H1 (cell line): ENCODE measurements at regions not wholly inside any gene's neighbourhood (a gene's known extent, or its start where the extent isn't known, plus 50 kb on each side); places are given as distances from the start of the nearest gene placed in this dataset.

Experiments used
- CBX8 ChIP-seq: fragments of 300-800, 300-1000 bp; sonication (generic); IDR thresholded peaks from 2 replicates; pipeline ENCODE4 v1.7.1; 2016; ENCODE audit warnings: low read depth, low read length, borderline replicate concordance
- HDAC6 ChIP-seq: IDR thresholded peaks from one replicate; pipeline ENCODE4 v1.7.1; 2012; ENCODE audit warnings: low read depth, mild to moderate bottlenecking, inconsistent platforms, low read length, moderate library complexity
- PHF8 ChIP-seq: fragments of 200-600 bp; sonication (generic); conservative IDR thresholded peaks from 2 replicates; pipeline ENCODE4 v1.7.1; 2012; ENCODE audit warnings: low read depth, mild to moderate bottlenecking, inconsistent platforms, low read length, moderate library complexity
- RNF2 ChIP-seq: fragments of 200-900, 300-1000 bp; sonication (generic); IDR thresholded peaks from 2 replicates; pipeline ENCODE4 v1.7.1; 2016; ENCODE audit warnings: borderline replicate concordance, low read depth, mild to moderate bottlenecking, antibody characterized with exemption, low read length; ENCODE audit not compliant: poor library complexity, severe bottlenecking; ENCODE audit errors: missing control alignments
- SP4 ChIP-seq: IDR thresholded peaks from 2 replicates; pipeline ENCODE4 v1.6.1; 2012; ENCODE audit warnings: low read length, inconsistent platforms
- TEAD4 ChIP-seq: IDR thresholded peaks from 2 replicates; pipeline ENCODE4 v1.6.1; 2012; ENCODE audit warnings: low read depth, low read length, inconsistent platforms, mixed read lengths
- TF ChIP-seq, protein P1 (sequence below): fragments of 300-600 bp; sonication (generic); IDR thresholded peaks from 2 replicates; pipeline ENCODE4 v1.7.1; 2012; ENCODE audit warnings: low read length, moderate library complexity, mild to moderate bottlenecking, inconsistent platforms; ENCODE audit not compliant: insufficient replicate concordance

GRCh38 chr15:49751751-49752150 is 130.9 kb downstream of the DTWD1 start (continued):
- TF ChIP-seq PHF8 (no peak), TEAD4 (no peak), HDAC6 (no peak), SP4 (no peak), RNF2 (no peak), CBX8 (no peak)
- TF ChIP-seq, protein P1, sequence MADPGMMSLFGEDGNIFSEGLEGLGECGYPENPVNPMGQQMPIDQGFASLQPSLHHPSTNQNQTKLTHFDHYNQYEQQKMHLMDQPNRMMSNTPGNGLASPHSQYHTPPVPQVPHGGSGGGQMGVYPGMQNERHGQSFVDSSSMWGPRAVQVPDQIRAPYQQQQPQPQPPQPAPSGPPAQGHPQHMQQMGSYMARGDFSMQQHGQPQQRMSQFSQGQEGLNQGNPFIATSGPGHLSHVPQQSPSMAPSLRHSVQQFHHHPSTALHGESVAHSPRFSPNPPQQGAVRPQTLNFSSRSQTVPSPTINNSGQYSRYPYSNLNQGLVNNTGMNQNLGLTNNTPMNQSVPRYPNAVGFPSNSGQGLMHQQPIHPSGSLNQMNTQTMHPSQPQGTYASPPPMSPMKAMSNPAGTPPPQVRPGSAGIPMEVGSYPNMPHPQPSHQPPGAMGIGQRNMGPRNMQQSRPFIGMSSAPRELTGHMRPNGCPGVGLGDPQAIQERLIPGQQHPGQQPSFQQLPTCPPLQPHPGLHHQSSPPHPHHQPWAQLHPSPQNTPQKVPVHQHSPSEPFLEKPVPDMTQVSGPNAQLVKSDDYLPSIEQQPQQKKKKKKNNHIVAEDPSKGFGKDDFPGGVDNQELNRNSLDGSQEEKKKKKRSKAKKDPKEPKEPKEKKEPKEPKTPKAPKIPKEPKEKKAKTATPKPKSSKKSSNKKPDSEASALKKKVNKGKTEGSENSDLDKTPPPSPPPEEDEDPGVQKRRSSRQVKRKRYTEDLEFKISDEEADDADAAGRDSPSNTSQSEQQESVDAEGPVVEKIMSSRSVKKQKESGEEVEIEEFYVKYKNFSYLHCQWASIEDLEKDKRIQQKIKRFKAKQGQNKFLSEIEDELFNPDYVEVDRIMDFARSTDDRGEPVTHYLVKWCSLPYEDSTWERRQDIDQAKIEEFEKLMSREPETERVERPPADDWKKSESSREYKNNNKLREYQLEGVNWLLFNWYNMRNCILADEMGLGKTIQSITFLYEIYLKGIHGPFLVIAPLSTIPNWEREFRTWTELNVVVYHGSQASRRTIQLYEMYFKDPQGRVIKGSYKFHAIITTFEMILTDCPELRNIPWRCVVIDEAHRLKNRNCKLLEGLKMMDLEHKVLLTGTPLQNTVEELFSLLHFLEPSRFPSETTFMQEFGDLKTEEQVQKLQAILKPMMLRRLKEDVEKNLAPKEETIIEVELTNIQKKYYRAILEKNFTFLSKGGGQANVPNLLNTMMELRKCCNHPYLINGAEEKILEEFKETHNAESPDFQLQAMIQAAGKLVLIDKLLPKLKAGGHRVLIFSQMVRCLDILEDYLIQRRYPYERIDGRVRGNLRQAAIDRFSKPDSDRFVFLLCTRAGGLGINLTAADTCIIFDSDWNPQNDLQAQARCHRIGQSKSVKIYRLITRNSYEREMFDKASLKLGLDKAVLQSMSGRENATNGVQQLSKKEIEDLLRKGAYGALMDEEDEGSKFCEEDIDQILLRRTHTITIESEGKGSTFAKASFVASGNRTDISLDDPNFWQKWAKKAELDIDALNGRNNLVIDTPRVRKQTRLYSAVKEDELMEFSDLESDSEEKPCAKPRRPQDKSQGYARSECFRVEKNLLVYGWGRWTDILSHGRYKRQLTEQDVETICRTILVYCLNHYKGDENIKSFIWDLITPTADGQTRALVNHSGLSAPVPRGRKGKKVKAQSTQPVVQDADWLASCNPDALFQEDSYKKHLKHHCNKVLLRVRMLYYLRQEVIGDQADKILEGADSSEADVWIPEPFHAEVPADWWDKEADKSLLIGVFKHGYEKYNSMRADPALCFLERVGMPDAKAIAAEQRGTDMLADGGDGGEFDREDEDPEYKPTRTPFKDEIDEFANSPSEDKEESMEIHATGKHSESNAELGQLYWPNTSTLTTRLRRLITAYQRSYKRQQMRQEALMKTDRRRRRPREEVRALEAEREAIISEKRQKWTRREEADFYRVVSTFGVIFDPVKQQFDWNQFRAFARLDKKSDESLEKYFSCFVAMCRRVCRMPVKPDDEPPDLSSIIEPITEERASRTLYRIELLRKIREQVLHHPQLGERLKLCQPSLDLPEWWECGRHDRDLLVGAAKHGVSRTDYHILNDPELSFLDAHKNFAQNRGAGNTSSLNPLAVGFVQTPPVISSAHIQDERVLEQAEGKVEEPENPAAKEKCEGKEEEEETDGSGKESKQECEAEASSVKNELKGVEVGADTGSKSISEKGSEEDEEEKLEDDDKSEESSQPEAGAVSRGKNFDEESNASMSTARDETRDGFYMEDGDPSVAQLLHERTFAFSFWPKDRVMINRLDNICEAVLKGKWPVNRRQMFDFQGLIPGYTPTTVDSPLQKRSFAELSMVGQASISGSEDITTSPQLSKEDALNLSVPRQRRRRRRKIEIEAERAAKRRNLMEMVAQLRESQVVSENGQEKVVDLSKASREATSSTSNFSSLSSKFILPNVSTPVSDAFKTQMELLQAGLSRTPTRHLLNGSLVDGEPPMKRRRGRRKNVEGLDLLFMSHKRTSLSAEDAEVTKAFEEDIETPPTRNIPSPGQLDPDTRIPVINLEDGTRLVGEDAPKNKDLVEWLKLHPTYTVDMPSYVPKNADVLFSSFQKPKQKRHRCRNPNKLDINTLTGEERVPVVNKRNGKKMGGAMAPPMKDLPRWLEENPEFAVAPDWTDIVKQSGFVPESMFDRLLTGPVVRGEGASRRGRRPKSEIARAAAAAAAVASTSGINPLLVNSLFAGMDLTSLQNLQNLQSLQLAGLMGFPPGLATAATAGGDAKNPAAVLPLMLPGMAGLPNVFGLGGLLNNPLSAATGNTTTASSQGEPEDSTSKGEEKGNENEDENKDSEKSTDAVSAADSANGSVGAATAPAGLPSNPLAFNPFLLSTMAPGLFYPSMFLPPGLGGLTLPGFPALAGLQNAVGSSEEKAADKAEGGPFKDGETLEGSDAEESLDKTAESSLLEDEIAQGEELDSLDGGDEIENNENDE: no peak
